GM18519 (cell line): ENCODE measurements at regions not wholly inside any gene's neighbourhood (a gene's known extent, or its start where the extent isn't known, plus 50 kb on each side); places are given as distances from the start of the nearest gene placed in this dataset.

ENCODE experiments used
- ATAC-seq: cut with Tn5 transposase; IDR thresholded peaks from one replicate; pipeline ENCODE4 v1.9.1; 2021; ENCODE audit warnings: mild to moderate bottlenecking, moderate library complexity; ENCODE audit not compliant: unreplicated experiment, low FRiP score

DNA sequence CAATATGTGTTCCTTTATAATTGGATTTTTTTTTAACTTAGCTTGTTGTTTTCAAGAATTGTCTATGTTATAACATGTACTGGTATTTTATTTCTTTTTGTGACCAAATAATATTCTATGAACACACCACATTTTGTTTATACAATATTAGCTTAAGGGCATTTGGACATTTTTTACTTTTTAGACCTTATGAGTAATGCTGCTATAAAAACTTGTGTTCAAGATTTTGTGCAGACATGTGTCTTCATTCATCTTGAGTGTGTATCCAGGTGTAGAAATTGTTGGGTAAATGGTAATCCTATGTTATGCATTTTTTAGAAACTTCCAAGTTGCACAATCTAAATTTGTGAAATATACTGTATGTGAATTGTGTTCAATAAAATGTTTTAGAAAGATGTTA is 936.7 kb downstream of the CCSER2 start:
- ATAC-seq: no peak

DNA sequence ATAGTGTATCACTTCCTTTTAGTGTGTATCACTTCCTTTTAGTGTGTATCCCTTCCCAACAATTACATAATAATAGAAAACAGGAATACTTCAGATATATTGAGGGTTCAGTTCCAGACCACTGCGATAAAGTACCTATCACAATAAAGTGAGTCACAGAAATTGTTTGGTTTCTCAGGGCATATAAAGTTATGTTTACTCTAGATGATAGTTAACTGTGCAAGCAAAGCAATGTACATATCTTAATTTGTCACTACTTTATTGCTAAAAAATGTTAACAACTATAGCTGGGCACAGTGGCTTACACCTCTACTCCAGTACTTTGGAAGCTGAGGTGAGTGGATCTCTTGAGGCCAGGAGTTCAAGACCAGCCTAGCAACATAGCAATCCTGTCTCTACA is 938.4 kb downstream of the CCSER2 start:
- no peak for ATAC-seq

DNA sequence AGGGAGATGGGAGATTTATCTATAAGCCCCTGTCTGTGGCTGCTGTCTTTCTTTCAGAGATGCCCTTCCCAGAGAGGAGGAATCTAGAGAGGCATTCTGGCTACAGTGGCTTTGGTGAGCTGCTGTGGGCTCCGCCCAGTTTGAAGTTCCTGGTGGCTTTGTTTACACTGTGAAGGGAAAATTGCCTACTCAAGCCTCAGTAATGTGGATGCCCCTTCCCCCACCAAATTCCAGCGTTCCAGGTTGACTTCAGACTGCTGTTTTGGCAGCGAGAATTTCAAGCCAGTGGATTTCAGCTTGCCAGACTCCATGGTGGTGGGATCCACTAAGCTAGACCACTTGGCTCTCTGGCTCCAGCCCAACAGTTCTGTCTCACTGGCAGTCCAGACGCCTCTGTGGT is 951.6 kb downstream of the CCSER2 start:
- no peak for ATAC-seq

DNA sequence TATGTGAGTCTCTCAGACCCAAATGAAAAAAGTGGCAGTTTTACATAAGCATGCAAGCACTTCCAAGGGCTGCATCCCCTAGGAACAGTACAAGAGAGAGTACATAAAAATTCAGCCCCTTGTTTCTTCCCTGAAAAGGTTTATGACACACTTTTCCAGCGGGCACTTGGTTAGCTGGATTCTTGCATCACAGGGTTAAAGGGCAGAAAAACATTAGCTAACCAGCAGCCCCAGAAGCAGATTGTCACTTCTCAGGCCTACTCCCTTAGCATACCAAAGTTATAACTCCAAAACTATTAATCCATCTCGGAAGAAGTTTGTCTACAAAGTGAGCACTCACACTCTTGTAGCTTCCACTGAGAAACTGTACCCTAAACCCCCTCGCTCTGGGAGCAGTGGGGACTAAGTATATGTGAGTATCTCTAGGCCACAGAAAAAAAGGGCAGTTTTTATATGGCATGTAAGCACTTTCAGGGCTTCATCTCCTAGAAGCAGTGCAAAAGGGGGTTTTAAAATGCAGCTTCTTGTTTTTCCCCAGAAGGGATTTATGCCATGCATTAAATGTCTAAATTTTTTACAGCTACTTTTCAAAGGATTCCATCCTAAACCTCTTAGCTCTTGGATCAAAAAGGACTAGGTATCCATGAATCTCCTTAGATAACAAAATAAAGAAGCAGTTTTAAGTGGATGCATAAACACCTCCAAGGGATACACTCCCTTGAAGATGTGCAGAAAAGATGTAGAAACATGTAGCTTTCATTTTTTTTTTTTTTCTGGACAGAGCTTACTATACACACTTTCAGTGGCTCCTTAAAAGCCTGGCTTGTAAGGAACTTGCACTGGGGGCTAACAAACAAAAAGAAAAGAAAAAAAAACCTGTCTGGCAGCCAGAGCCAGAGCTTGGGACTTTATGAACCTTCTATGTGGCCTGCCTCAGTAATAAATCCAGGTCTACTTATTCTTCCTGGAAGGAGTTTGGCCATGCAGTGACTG is 956.7 kb downstream of the CCSER2 start:
- no peak for ATAC-seq

DNA sequence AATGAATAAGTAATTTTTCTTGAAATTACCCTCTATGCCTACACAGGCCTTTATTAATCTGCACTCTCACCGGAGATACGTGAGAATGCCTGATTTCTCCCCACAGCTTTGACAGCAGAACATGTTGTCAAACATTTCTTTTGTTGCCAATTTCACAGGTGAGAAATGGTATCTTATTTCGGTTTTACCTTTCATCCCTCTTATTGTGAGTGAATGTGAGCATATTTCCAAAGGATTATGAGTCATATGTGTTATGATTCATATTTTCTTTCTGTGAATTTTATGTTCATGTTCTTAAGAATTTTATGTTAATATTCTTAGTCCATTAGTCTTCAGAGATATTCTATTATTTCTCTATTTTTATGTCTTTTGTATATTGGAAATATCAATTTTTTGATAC is 965.1 kb downstream of the CCSER2 start:
- ATAC-seq: no peak

DNA sequence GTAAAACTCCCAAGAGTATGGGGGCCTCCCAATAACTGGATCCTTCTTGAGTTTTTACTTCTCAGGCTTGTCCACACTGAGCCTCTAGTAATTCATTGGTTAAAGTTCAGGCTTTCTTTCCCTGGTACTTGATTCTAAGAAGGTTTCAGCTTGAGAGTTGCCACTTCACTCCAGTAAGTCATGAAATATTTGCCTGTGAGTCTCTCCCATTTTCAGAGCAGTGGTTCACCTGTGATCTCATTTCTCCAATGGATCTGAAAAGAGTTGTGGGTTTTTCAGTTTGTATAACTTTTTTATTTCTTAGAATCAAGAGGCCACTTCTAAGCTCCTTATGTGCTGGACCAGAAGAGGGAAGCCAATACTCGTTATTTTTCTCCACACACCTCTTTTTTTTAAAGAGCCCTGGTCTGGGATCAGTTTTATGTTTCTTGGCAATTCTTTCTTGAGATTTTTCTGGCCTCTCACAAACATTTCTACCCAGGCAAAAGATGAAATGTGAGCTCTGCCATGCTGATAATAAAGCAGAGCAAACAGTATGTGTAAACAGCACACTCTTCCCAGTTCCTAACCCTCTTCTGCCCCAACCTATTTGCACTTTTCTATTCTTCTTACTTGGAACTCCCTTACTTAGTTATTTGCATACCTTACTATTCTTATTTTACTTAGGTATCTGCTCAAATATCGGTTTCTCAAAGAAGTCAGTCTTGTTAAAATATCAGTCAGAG is 983.4 kb downstream of the CCSER2 start:
- ATAC-seq: no peak

DNA sequence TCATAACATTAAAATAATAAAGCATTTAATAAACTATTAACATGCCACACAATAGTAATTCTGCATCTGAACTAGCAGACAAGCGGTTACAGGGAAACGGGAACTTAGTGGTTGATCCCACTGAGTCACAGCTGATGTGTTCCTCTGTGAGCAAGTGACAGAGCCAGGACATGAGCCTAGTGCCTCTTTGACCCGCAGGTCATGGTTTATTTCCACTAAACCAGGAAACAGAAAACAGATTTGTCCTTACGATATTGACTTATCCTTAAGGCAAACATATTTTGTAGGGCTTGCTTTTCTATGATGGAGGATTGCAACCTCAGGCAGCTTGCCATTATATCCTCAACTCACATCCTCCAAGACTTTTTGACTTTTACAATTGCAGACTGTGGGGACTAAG is 987.3 kb downstream of the CCSER2 start:
- no peak for ATAC-seq

DNA sequence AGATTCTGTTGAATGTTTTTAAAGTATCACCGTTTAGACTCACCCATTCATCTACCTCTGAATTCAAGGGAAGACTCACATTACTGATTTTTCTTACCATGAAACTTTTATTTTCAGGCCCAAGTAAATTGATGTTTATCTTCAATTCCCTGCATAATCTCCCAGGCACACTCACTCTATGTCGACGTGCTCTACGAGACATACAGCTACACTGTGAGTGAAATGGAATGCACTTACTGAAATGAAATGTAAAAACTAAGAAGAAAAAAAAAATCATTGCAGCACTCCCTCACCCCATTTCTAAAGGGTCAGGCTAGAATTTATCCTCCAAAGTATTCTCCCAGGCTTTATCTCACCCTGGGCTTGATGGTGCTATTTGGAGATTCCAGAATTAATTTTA is 987.9 kb downstream of the CCSER2 start:
- ATAC-seq: no peak

DNA sequence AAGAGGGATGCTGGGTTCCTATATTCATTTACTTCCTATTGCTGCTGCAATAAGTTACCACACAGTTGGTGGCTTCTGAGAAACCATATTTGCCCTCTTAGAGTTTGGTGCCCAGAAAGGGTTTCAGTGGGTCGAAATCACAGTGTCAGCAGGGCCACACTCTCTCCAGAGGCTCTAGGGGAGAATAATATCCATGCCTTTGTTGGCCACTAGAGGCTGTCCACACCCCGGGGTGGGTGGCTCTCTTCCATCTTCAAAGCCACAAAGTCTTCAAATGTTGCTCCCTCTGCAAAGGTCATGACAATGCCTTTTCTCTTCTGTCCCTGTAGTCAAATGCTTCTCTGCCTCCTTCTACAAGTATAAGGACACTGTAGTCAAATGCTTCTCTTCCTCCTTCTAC is 989.4 kb downstream of the CCSER2 start:
- ATAC-seq: peak; percentile 53

DNA sequence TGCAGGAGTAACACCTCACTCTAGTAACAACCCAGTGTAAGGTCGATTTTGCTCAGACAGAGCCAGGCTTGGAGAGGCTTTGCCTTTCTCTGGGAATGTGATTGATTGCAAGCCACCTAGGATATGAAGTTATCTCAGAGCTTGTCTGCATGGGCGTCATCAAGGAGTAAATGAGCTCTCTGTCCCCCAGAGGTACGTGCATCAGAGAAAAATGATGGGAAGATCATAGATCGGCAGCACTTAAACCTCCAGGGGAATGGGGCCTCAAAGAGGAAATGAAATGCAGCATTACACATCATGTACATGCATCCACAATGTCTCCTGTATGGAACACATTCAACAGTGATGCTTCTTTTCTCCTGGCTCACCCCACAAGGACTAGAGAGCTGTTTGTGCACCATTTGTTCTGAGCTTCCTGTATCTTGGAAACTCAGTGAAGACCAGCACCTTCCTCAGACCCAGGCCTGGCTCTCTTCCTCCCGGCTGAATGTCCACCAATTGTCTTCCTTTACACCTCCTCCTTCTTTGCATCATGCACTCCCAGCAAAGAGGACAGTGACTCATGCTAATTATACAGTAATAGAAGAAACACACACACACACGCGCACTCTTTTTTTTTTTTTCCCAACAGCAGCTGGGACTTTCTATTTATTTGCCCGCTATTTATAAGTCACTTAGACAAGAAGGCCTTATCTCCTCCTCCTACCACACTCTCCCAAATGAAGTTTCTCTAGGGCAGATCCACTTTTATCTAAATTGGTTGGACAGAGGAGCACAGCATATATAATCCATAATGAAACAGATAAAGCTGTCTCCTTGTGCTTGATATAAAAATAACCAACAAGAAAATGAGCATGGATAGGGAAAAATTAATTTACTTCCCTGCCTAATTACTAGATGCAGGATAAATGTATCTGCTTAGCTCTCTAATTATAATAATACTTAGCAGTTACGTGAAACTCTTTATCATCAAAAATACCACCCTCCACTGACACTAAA is 990.7 kb downstream of the CCSER2 start:
- no peak for ATAC-seq

DNA sequence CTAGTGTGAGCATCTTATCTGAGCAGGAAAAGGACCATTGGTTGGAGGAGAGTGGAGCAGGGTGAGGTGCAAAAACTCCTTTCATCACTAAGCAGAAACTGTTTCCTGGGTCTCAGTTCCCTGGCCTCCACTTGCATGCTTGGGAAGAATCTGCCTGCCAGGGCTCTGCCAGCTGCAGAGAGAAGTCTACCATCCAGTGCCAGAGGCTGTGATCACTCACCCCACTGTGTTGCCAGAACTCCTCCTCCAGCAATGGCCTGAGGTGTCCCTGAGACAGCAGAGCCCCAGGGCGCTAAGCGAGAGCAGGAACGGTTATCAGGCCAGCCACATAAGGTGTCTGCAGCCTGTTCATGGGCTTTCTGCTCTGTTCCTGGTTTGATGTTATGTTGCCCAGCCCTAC is 991.4 kb downstream of the CCSER2 start:
- no peak for ATAC-seq

DNA sequence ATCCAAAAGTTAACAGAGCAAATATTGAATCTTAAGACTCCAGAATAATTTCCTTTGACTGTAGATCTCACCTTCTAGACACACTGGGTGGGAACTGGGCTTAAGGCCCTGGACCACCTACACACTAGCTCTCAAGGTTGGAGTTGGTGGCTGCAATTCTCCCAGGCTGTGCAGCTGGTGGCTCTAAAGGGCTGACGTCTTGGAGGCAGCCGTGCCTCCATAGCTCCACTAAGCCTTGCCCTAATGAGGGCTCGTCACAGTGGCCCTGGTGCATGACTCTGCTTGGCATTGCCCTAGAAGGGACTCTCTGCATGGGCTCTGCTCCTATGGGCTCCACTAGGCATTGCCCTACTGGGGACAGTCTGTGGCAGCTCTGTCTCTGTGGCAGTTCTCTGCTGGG is 1005.2 kb downstream of the CCSER2 start:
- ATAC-seq: no peak

DNA sequence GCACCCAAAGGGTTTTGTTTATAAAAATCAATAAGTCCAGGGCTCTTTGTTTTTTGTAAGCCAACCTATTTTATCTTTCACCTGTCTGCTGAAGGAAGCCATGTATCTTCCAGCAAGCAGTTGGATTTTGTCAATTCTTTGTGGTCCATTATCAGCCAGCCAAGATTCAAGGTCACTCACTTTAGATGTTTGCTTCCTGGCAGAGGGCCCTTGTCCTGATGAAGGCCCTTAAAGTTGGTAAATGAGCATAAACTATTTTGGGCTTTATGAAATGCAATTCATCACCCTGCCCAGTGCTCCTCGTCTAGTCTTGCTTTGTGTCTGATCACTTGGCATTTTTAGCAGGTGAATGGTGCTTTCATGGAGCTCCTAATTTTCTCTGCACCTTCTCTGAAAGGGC is 1004.2 kb downstream of the GRID1 start:
- no peak for ATAC-seq

DNA sequence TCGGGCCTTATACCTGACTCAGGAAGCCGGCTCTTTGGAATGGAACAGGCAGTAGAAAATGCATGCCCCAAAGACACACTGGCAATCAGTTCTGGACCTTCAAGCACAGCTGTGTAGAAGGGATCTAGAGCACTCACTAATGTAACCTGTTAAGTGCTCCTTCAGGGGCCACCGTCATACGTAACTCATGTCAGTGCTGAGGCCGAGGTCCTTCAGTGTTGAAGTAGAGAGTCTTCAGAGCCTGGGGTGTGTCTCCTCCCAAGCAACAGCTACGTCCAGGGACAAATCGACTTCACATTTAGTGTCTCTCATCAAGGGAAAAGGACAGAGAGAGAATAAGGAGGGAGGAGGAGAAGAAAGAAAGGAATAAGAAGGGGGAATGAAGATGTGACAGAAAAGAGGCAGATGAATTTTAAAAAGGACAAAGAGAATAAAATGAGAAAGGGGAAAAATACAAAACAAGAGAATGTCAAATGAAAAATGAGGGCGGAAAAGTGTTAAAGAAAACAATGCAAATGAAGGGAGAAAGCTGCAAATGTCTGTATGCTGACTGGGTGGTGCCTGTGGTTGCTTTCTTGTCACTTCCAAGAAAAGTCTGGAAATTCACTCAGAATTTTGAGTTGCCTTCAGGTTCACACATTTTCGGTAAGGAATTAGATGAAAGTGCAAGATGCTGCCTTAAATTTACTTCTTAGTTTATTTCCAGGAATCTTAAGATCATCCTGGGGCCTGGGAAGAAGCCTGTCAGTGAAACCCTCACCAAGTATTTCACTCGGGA is 989.4 kb downstream of the GRID1 start:
- no peak for ATAC-seq

DNA sequence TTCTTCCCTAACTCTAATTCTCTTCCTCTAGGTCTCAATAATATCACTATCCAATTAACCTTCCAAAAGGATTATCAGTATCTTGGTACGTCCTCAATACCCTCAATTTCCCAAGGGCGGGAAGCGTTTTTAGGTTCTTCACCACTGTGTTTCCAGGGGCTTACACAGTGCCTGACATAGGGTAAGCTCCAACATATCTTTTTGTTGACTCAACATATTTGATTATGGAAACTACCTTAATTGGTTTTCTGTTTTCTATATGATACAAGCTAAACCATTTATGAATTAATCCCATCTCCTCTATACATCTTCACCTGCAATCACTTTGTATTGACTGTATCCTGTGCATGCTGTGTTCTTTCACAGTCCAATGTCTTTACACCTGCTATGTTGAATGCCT is 987.3 kb downstream of the GRID1 start:
- no peak for ATAC-seq

DNA sequence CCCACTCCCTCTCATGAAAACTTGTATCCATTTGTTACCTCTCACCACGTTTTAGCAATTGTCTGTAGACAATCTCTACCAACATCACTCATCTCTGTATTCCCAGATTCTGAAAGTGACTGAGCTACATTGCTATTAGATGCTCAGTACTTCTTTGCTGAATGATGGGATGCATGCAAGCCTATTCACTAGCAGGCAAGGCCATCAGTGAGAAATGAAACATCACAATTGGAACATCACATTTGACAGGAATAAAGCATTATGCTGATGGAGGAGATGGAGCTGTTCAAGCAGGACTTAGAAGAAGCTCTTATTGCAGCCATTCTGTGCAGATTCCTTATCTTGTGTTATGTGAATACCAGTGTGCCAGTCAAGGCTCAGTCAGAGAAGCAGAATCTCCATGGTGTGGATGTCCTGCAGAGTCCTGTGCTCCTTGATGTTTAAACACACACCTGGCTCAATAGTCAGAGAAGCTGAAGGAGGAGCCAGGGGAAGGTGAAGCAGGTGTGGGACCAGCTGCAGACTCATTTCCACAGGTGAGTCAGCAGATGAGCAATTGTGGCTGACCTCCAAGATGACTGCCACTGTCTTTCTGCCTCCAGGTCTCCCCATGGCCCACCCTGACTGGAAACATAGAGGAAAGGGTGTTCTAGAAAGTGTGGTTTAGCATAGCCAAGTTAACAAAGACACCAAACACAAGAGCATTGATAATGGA is 965.5 kb downstream of the GRID1 start:
- ATAC-seq: no peak

DNA sequence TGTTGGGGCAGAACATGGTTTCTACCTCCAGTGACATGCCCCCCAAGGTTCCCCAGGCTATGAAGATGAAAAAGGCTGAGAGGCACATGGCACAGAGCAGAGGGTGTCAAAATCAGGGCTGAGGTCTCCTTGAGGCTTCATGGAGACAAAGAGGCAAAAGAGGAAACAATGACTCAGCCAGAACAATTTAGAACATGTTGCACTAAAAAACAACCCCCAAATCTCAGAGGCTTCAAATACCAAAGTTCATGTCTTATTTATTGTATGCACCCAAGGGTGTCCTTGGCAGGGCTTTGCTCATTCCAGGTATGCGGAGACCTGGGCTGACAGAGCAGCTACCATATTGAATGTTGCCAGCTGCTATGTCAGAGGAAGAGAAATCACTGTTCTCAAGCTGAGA is 964.1 kb downstream of the GRID1 start:
- ATAC-seq: no peak

DNA sequence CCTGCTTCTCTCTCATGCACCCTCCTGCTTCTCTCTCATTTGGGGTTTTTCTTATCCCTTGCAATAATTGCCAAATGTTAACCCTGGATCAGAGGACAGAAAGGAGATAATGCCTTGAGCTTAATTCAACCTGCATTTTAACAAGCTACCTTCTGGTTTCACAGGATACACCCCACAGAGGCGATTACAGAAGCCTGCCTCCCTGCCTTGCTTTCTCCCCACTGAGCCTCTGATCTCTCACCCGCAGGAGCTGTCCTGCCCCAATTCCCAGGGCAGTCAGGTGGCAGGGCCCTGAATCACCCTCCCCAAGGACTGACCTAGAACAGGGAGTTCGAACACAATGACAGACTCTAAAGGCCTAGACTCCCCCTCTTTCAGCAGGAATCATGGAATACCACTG is 959.5 kb downstream of the GRID1 start:
- no peak for ATAC-seq

DNA sequence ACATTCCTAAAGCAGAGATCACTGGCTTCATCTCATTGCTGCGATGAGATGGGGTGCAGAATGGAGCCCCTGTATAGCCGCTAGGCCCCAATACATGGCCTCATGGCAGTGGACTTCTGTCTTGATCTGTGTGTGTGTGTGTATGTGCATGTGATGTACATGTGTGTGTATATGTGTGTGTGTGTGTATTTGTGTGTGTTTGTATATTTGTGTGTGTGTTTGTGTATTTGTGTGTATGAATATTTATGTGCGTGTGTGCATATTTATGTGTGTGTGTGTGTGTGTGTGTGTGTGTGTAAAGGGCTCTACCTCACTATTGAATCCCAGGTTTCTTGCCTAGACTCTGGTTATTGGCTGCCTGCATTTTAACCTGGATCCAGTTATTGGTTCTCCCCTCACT is 958.2 kb downstream of the GRID1 start:
- ATAC-seq: no peak
